Type B pancreatic cell (in vitro differentiated cells): ENCODE measurements at regions not wholly inside any gene's neighbourhood (a gene's known extent, or its start where the extent isn't known, plus 50 kb on each side); places are given as distances from the start of the nearest gene placed in this dataset.

ENCODE experiments used
- DNase-seq: peaks from one replicate; pipeline ENCODE4 v3.0.0; 2021; ENCODE audit warnings: mixed read lengths; ENCODE audit not compliant: unreplicated experiment; ENCODE audit errors: extremely low spot score
- H3K27ac Mint-ChIP-seq: 2 replicates; pipeline ENCODE4 v1.8.0; 2021; ENCODE audit warnings: mild to moderate bottlenecking, mixed read lengths
- H3K27me3 Mint-ChIP-seq: 2 replicates; pipeline ENCODE4 v1.8.0; 2021; ENCODE audit warnings: mixed read lengths
- H3K36me3 Mint-ChIP-seq: 2 replicates; pipeline ENCODE4 v1.8.0; 2021; ENCODE audit warnings: mixed read lengths
- H3K4me1 Mint-ChIP-seq: one replicate; pipeline ENCODE4 v1.8.0; 2021; ENCODE audit warnings: mixed read lengths; ENCODE audit not compliant: unreplicated experiment
- H3K4me3 Mint-ChIP-seq: 2 replicates; pipeline ENCODE4 v1.8.0; 2021; ENCODE audit warnings: mild to moderate bottlenecking, mixed read lengths
- H3K9me3 Mint-ChIP-seq: 2 replicates; pipeline ENCODE4 v1.8.0; 2021; ENCODE audit warnings: mixed read lengths
- TF ChIP-seq, protein P1 (sequence below): fragments of 200-600 bp; sonication (generic); conservative IDR thresholded peaks from 2 replicates; pipeline ENCODE4 v1.5.0; 2021; ENCODE audit warnings: antibody characterized with exemption, mild to moderate bottlenecking

GRCh38 chr2:18927525-18928232, 338.3 kb upstream of the NT5C1B start:
- Mint-ChIP-seq H3K9me3 (peaks cover 4% of the 10 kb centered on the region), H3K27ac (no peak overlapping the region)
- TF ChIP-seq, protein P1, sequence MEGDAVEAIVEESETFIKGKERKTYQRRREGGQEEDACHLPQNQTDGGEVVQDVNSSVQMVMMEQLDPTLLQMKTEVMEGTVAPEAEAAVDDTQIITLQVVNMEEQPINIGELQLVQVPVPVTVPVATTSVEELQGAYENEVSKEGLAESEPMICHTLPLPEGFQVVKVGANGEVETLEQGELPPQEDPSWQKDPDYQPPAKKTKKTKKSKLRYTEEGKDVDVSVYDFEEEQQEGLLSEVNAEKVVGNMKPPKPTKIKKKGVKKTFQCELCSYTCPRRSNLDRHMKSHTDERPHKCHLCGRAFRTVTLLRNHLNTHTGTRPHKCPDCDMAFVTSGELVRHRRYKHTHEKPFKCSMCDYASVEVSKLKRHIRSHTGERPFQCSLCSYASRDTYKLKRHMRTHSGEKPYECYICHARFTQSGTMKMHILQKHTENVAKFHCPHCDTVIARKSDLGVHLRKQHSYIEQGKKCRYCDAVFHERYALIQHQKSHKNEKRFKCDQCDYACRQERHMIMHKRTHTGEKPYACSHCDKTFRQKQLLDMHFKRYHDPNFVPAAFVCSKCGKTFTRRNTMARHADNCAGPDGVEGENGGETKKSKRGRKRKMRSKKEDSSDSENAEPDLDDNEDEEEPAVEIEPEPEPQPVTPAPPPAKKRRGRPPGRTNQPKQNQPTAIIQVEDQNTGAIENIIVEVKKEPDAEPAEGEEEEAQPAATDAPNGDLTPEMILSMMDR, result no peak

DNA sequence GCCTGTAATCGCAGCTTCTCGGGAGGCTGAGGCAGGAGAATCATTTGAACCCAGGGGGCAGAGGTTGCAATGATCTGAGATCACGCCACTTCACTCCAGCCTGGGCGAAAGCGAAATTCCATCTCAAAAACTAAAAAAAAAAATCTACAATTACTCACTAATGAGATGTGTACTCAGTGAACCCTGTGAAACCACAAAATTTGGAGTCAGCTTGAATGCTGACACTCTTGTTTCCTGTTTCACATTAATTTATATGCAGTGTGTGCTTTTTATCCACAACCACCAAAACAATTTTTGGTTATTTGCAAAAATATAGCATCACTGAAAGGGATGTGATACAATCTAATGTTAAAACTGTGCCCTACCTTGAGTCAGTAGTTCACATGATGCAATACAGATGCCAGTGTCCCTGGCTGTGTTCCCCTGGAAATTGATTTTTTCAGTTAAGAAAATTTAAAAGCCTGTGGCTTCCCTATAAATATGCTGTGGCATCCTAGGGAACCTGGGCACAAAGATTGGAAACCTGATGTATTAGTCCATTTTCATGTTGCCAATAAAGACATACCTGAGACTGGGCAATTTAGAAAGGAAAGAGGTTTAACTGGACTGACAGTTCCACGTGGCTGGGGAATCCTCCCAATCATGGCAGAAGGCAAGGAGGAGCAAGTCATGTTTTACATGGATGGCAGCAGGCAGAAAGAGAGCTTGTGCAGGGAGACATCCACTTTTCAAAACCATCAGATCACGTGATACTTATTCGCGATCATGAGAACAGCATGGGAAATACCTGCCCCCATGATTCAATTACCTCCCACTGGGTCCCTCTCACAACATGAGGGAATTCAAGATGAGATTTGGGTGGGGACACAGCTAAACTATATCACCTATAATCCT, 337.5 kb upstream of the NT5C1B start:
- Mint-ChIP-seq H3K27ac (no peak overlapping the region), H3K4me3 (no peak overlapping the region), H3K27me3 (peaks cover 4% of the 10 kb centered on the region), H3K4me1 (peaks cover 21% of the 10 kb centered on the region), H3K36me3 (peaks cover 4% of the 10 kb centered on the region), H3K9me3 (peaks cover 10% of the 10 kb centered on the region)
- no peak for DNase-seq
- TF ChIP-seq, protein P1, result no peak

More at GRCh38 chr2:18927525-18928232, 338.3 kb upstream of the NT5C1B start:
- DNase-seq, result no peak
- Mint-ChIP-seq H3K36me3 (peaks cover 4% of the 10 kb centered on the region), H3K4me3 (no peak overlapping the region), H3K27me3 (peaks cover 6% of the 10 kb centered on the region), H3K4me1 (peaks cover 15% of the 10 kb centered on the region)

DNA sequence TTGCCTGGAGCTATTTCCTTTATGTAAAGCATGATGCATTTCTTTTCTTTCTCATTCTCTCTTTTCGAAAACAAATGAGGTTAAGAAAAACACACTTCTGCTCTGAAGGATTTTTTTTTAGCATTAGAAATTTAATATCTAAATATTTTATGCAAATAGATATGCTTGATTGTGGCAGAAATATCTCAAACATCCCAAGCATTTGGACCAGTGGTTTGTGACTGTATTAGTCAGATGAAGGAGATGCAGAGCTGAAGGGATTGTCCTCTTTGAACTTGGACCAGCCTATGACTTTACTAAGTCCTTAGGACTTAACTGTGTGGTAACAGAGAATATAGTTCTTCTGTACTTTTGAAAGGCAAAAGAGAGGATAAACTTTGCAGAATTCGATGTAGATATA, 335.9 kb upstream of the NT5C1B start:
- DNase-seq, result no peak
- Mint-ChIP-seq H3K27me3 (no peaks in the 10 kb centered on the region), H3K9me3 (peaks cover 11% of the 10 kb centered on the region), H3K36me3 (peaks cover 4% of the 10 kb centered on the region), H3K27ac (no peak overlapping the region), H3K4me1 (peaks cover 6% of the 10 kb centered on the region), H3K4me3 (no peak overlapping the region)
- TF ChIP-seq, protein P1, result no peak

DNA sequence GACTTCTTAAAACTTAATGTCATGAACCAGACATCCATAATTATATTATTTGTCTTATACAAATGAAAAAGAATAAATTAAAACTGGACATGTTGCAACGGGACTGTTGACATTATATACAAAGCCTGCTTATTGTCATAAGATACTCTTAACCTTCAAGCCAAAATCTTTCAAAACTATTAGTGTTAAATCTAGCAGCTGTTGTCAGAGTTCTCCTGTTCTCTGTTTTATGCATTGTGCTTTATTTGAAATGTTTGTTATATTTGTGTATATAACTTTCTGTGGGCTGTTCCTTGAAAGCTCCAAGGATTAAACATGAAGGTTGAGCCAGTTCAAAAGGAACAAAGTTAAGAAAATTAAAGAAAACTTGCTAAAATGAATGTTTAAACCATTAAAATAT, 335.5 kb upstream of the NT5C1B start:
- Mint-ChIP-seq H3K36me3 (peaks cover 4% of the 10 kb centered on the region), H3K4me3 (no peak overlapping the region), H3K4me1 (peaks cover 6% of the 10 kb centered on the region), H3K9me3 (peaks cover 11% of the 10 kb centered on the region), H3K27ac (no peak overlapping the region), H3K27me3 (no peaks in the 10 kb centered on the region)
- no peak for DNase-seq
- TF ChIP-seq, protein P1, result no peak

- peaks cover 11% of the 10 kb centered on the region for H3K9me3 Mint-ChIP-seq
- peaks cover 6% of the 10 kb centered on the region for H3K4me1 Mint-ChIP-seq
- H3K27me3 Mint-ChIP-seq, result no peaks in the 10 kb centered on the region
- peaks cover 4% of the 10 kb centered on the region for H3K36me3 Mint-ChIP-seq
- no peak overlapping the region for H3K4me3 Mint-ChIP-seq
- DNase-seq, result no peak
- TF ChIP-seq, protein P1, result no peak
- no peak overlapping the region for H3K27ac Mint-ChIP-seq
These were observed 335.0 kb upstream of the NT5C1B start for GRCh38 chr2:18924386-18924785.
